ENCODE measurements at regions not wholly inside any gene's neighbourhood (a gene's known extent, or its start where the extent isn't known, plus 50 kb on each side); places are given as distances from the start of the nearest gene placed in this dataset.
"Not testable (repeated sequence)": the region's sequence is repeated elsewhere in the genome, so short reads cannot be mapped to it uniquely, and the experiment has no call there.

DNA sequence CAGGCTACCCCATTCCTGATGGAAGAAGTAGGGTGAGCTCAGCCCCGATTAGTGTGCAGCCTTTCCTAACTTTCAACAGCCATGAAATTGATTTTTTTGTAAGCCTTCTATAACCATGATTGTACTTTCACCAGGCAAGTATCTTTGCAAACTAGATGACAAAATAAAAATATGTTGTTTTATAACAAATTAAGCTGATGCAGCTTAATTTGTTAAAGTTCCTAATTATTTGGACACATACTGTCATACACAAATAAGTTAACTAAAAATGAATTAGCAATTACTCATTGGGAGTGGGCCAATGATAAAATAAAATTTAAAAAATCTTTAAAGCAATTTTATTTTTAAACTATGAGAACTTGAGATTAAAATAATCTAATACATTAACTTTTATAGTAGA lies 113.1 kb upstream of the FANCL start:
- no peak for DNase-seq

DNA sequence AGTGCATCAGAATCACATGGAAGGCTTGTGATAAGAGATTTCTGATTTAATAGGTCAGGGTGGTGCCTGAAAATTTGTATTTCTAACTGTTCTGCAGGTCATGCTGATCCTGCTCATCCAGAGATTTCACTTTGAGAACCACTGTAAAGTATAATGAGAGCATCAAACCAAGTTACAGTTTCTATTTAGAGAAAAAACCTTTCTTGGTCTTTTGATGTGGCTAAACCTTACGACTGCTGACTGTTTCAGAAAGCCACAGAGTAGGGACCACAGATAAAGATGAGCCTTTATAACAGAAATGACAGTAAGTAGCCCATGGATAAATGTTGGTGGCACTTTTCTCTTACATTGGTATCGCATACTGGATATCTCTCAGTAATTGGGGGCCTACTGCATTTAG lies 109.4 kb upstream of the FANCL start:
- DNase-seq: no peak

DNA sequence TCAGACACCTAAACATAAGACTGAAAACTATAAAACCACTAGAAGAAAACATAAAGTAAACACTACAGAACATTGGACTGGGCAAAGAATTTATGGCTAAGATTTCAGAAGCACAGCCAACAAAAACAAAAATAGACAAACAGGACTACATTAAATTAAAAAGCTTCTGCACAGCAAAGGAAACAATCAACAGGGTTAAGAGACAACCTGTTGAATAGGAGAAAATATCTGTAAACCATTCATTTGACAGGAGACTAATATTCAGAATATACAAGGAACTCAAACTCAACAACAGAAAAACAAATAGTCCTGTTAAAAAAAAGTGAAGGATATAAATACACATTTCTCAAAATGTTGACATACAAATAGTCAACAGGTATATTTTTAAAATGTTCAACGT lies 106.7 kb upstream of the FANCL start:
- no peak for DNase-seq

DNA sequence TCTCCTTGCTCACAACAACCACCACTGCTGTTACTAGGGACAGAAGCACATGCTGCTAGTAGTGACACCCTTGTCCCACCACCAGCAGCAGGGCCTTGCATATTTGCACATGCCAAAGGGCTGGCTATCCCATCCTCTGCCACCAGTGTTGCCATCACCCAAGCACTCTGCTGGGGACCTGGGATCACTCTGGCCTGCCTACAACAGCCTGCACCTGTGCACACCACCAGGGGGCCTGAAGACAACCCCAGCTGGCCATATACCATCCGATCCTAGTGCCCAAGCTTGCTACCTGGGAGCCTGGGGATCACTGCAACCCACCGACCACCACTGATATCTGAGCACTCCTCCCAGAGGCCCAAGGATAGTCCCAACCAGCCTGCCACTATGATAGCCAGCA lies 99.9 kb upstream of the FANCL start:
- no peak for DNase-seq

DNA sequence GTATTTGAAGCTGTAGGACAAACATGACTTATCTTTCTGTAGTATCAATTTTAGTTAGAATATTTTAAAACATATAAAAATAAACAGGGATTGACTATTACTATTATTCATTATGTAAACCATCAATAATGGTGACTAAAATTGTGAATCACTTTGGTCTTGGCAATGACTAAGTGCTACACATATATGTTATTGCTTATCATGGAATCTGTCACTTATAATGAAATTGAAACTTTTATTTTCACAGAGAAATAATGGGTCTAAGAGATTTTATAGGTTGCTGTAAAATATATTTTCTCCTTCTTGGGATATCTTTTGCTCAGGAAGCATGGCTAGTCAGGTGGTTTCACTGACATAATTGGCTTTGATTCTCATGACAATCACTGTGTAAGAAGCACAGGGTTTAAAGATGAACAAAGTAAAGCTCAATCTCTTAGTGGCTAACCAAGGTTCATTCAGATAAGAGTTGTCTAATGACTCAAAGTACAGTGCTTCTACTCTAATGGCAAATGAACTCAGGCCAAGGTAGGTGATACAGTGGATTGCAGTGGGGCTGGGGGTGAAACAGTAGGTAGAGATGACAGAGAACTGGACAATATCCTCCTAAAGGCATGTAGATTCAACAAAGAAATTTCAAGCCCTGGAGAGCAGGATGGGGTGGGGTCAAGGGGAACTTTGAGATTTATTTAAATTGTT lies 98.6 kb upstream of the FANCL start:
- no peak for DNase-seq

DNA sequence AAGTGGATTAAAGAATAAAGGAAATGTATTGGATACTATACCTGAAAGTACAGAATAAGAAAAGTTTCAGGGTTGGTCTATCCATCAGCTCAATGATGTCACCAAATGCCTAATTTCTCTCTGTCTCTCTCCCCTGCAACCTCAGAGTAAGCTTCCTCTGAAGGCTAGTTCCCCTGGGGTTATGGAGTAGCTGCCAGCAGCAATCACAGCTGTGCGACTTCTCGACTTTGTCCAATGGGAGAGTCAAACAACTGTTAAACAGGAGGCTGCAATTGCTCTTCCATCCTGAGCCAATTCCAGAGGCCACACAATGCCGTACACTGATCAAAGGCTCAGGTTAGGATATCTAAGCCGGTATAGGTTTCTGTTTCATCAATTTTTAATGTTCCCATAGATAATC lies 95.3 kb upstream of the FANCL start:
- DNase-seq: no peak

DNA sequence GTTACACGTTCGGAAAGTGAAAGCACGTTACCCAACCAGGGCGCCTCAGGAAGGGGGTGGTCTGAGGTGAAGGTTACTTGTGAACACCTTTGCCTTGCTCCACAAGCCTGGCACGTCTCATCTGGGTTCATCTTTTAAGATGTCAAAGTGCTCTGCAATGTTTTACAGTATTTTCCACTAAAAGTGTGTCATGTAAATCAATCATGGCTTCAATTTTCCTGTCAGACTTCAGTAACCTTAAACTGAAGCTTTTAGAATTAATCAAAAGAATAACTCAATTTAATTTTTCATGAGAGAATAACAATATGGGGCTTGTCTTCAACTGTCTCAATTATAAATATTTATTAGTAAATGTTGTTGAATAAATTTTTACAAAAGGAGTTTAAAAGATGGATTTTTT lies 93.3 kb upstream of the FANCL start:
- no peak for DNase-seq

DNA sequence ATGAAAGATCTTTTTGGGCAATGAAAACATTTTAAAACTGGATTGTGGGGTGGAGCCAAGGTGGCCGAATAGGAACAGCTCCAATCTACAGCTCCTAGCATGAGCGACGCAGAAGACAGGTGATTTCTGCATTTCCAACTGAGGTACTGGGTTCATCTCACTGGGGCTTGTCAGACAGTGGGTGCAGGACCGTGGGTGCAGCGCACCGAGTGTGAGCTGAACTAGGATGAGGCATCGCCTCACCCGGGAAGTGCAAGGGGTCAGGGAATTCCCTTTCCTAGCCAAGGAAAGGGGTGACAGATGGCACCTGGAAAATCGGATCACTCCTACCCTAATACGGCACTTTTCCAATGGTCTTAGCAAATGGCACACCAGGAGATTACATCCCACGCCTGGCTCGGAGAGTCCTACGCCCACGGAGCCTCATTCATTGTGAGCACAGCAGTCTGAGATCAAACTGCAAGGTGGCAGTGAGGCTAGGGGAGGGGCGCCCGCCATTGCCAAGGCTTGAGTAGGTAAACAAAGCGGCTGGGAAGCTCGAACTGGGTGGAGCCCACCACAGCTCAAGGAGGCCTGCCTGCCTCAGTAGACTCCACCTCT lies 84.3 kb upstream of the FANCL start:
- not testable (repeated sequence) for DNase-seq

DNA sequence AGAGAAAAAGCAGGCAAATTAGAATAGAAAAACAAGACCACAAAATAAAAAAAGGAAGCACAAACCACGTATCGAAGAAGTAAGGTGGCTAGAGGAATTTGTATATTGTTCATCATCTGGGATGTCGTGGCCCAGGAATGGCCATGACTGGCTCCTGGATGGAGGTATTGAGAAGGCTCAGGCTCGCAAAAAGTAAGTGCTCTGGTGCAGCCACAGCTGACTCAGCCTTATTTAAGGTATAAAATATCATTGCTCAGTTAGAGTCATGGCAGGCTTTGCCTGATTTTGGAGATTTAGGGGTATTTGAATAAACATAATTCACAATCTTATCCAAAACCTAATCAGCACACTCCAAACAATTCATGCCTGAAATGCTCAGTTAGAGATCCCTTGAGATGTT lies 78.4 kb upstream of the FANCL start:
- no peak for DNase-seq

DNA sequence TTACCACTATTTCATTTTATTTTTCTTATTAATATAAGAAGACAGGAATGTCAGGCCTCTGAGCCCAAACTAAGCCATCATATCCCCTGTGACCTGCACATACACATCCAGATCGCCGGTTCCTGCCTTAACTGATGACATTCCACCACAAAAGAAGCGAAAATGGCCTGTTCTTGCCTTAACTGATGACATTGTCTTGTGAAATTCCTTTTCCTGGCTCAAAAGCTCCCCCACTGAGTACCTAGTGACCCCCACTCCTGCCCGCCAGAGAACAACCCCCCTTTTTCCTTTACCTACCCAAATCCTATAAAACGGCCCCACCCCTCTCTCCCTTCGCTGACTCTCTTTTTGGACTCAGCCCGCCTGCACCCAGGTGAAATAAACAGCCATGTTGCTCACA lies 77.8 kb upstream of the FANCL start:
- not testable (repeated sequence) for DNase-seq

DNA sequence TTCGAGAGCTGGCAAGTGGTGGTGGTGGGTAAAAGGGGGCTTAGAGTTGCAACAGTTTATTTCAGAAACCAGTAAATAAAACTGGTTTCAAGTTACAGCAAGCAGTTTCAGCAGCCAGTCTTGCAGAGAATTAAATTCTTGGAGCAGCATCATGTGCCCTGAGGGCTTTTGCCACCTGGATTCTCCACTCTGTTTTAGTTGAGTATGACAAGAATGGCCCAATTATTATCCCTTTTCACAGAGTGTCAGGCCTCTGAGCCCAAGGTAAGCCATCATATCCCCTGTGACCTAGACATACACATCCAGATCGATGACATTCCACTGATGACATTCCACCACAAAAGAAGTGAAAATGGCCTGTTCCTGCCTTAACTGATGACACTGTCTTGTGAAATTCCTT lies 72.8 kb upstream of the FANCL start:
- no peak for DNase-seq

DNA sequence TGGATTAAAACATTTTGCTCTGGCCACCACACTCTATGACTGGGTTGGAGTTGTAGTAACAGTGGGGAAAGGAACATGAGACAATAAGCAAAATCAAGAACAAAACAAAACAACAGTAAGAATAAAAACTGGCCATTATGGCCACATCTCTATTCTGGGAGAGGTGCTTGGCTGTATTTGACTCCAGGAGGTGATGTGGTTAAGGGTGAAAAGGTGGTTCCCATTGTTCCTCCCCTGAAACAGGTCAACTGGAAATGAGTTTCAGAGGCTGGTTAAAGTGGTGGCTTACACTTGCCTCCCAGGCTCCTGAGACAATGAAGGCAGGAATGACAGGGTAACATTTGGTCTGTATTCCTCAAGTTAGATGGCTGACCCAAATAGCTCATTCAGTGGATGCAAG lies 67.3 kb upstream of the FANCL start:
- no peak for DNase-seq

DNA sequence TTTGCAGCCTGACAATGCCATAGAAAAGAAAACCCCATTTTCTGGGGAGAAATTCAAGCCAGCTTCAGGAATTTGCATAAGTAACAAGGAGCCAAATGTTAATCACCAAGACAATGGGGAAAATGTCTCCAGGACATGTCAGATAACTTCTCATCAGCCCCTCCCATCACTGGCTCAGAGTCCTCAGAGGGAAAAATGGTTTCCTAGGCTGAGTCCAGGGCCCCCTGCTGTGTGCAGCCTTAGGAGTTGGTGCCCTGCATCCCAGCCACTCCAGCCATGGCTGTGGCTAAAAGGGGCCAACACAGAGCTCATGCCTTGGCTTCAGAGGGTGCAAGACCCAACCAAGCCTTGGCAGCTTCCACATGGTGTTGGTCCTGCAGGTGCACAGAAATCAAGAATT lies 63.7 kb upstream of the FANCL start:
- no peak for DNase-seq

DNA sequence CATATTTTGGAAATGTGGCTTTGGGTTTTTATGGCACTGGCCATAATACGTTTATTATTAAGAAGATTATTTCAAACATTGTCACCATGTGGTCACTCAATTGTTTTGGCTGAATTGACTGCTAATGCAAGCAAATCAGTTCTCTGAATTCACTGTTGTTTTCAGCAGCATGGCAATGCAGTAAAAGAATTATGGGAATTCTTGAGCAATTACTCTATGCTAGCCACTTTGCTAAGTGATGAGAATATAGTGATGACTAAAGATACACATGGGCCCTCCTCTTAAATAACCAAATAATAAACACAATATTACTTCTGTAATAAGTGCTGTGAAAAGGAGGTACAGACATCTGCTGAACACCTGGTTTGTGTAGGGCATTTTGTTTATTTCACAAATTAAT lies 58.0 kb upstream of the FANCL start:
- DNase-seq: no peak

DNA sequence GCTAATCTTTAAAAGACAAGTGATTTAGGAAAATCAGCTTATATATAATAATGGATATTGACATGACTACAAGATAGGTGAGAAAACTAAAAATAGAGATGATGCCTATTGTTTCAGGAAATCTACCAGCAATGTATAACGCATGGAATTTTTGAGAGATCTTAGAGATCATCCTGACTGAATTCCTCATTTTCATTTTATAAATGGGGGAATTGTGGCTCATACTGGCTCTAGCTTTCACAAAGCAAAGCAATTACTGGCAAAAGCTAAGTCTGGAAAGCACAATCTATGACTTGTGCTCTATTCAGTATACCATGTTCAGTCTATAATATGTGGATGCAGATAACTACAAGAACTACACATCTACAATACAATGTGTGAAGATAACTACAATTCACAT lies 51.9 kb upstream of the FANCL start:
- DNase-seq: no peak

DNA sequence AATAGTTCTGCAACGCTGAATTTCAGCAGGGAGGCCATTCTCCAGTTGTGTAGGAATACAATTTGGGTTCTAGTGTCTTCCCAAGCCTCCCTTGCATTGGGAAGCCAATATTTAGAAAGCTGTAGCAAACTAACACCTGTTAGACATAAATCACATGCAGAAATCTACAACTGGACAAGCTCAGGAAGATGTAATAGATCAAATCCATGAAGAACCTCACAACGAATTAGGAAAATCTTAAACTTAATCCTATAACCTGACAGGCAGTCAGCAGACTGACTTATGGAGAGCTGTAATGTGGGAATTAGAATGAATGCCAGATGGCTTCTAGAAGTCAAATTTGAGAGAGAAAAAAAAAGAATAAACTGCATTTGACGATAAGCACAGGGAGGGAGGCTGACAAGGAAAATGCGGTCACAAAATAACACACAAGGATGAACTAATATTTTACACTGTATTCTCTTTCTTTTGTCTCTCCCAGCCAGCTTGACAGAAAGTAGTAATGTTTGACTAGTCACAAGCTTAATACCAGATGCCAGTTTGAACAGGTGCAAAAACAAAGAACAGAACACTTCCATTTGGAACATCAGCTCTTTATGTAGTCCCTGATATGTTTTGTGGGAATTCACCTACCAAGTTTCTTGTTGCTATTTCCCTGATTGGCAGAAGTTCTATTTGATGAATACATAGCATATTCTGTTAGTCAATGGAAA lies 50.8 kb upstream of the FANCL start:
- DNase-seq: no peak

Measured in stimulated activated CD4-positive, alpha-beta T cell treated with anti-CD3 and anti-CD28 coated beads, Interleukin-1b, Interleukin-23, amount 100 ng/mL, for 48 hours (primary cell).